ENCODE measurements at regions not wholly inside any gene's neighbourhood (a gene's known extent, or its start where the extent isn't known, plus 50 kb on each side); places are given as distances from the start of the nearest gene placed in this dataset.

DNA sequence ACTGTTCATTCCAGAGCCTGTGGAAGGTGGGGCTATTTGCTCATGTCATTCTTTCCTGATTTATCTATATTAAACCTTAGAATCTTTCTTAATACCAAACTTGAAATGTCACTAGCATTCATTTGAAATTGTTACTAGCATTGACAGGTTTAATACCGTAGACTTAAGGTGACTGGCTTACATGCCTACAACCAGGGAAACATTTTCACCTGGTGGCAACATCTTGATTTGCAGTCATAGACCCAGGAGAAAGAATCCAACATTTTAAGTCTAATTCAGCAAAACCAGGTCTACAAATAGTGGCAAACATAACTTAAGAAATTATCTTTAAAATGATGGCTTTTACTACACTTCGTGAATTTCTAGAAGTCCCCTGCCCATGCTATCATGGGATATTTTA, 353.7 kb downstream of the HTR7 start:
- DNase-seq, result no peak

DNA sequence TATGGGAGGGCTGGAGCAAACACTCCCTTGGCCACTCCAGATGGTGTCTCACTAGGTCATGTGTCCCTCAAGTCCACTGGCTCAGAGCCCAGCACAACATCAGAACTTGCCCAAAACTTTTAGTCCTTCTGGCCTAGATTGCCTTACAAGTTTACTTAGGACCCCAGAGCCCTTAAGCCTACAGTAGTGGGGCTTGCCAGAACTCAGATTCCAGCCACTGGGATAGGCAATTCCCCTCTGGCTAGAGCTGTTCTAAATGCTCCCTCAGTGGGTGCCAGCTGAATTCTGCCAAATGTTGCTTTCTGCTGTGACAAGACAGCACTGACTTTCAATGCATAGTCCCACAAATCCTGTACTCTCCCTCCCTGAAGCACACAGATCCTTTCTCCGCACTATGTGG, 331.1 kb downstream of the HTR7 start:
- no peak for DNase-seq

DNA sequence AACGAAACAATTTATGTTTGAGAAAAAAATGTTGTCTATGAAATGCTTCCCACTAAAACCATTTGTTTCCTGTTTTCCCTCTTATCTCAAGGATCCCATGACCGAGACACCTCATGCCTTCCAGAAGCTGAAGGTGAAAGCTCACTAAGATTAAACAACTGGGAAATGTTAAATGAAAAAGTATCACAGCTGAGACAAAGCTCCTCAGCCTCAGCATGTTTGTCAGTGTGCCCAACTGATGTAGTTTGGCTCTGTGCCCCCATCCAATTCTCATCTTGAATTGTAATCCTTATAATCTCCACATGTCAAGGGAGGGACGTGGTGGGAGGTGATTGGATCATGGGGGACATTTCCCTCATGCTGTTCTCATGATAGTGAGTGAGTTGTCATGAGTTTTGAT, 327.3 kb downstream of the HTR7 start:
- peak; percentile 45 for DNase-seq

DNA sequence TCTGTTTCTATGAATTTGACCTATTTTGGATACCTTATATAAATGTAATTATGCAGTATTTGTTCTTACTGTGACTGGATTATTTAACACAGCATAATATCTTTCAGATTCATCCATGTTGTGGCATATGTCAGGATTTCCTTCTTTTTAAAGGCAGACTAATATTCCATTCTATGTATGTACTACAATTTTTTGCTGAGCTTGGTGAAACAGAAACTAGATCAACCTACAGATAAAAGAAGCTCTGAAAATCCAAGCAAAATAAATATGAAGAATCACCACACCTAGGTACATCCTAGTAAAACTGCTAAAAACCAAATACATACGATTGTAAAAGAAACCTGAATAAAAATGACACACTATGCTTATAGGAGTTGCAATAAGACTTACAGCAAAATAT, 300.5 kb downstream of the HTR7 start:
- DNase-seq, result no peak

DNA sequence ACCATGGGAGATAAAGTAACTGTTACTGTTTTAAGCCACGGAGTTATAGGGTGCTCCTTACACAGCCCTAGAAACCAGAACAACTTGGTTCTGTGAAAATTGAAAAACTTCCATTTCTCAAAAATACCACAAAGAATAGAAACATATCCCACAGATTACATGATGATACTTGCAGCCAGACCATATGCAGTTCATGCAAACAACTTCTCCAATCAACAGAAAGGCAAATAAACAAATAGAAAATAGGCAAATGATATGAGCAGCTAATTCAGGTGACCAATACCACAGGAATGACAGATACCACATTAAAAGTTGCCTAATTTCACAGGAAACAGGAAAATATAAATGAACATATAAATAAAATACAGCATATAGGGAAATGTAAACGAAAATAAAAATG, 297.5 kb downstream of the HTR7 start:
- no peak for DNase-seq

DNA sequence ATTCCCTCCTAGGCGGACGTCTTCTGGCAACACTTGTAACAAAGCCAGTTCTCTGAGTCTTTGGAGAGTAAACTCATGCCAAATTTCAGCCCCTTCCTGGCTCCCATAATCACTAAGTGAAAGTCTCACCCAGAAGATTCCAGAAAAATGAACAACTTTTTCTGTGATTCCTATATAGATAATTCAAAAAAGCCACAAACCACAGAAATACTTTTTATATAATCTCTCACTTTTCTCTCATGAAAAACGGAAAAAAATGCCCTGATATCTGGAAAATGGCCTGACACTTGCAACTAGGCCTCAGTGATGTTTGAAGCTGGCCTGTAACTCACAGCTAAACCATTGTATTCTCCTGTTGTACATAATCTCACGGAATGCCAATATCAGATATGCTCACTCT, 296.2 kb downstream of the HTR7 start:
- no peak for DNase-seq

- DNase-seq, result no peak
These were observed 286.2 kb downstream of the HTR7 start for GRCh38 chr10:90571481-90572258.

DNA sequence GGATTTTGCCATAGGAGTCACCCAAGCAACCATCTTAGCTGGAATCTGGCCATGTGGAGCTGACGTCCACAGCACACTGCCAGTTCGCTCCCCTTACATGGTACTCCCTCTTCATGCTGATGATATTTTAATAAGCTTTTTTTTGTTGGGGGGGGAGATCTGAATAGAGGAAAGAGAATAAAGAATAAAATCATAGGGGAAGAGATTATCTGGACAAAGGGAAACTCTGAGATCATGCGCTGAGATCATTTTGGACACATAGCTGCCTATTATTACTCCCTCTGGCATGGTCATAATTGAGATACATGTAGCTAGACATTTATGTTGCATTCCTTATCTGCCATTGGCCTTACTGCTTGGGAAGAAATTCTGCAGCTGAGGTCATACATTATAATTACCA, 282.7 kb downstream of the HTR7 start:
- DNase-seq, result no peak

- no peak for DNase-seq
These were observed 280.3 kb downstream of the HTR7 start for GRCh38 chr10:90577569-90577968.

DNA sequence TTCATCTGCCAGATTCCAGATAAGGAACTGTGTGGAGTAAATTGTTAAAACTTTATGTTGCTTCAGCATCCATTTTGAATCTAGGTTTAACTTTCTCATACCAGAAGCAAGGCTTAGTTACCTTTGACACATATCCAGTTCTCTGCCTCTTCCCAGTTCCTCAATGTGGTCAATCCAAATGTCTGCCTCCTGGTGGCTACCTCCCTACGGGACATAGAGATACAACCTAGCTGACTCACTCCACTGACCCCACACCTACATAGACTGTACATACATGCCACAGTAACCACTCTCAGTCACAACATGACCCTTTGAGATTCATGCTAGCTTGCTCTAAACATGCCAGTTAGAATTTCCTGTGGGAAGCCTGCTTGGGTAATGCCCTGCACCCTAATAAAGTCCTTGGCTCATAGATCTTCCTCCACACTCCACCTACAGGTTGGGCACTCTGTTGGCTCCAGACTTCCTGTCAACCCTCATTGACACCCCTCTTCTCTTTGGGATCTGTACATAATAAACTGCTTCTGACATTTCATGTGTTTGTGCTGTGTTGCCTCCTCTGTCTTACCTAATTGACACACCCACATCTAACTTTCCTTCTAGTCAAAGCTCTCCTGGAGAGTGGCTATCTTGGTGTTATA, 278.1 kb downstream of the HTR7 start:
- peak; percentile 58 for DNase-seq

DNA sequence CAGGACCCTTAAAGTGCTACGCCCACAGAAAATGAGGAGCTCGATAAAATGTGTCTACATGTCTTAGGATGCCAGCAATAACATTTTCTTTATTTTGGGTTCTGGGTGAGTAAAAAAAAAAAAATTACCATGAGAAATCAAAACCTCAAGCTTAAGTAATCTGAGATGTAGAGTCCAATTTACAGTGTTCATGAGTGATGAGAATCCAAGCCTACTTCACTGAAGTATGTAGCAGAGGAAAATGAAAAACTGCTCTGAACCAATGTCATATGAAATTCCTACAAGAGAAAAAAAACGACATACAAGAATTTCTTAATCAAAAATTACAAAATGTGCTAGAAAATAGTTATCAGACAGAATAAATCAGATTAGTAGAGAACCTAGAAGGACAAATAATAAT, 274.4 kb downstream of the HTR7 start:
- DNase-seq, result no peak

DNA sequence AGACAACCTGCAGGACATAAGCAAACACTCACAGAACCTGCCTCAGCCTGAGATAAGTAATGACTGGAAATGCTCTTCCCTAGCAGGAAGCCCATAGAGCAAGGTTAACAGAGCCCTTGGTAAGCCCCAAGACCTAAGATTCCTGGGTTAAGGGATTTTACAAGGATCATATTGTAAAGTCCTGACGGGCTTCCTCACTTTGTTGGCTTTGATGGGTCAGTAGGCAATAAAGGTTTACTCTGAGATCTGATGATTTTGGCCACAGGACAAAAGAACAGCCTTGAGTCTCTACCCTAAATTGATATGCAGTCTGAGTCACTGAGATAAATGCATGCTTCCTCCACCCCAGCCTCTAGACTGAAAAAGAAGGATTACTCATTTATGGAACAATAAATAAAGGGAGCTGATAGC, 270.8 kb downstream of the HTR7 start:
- peak; percentile 85 for DNase-seq

- DNase-seq, result no peak
These were observed 270.3 kb downstream of the HTR7 start for GRCh38 chr10:90587561-90587960.

DNA sequence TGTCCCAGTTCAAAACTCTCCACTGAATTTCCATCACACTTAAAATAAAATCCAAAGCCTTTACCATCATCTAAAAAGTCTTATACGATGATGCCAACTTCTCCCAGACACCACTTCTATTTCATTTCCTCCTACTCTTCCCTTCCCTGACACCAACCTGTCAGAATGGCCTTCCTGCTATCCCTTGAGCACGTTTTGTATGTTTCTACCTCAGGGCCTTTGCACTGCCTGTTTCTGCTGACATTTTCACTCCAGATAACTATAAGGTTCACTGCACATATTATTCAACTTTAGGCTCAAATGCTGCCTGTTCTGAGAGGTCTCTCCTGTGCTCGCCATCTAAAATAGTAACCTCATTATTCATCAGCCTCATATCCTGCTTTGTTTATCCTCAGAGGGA, 269.6 kb downstream of the HTR7 start:
- no peak for DNase-seq

GRCh38 chr10:90589825-90590224, 268.0 kb downstream of the HTR7 start:
- DNase-seq, result no peak

GRCh38 chr10:90591629-90592028, 266.2 kb downstream of the HTR7 start:
- no peak for DNase-seq

DNA sequence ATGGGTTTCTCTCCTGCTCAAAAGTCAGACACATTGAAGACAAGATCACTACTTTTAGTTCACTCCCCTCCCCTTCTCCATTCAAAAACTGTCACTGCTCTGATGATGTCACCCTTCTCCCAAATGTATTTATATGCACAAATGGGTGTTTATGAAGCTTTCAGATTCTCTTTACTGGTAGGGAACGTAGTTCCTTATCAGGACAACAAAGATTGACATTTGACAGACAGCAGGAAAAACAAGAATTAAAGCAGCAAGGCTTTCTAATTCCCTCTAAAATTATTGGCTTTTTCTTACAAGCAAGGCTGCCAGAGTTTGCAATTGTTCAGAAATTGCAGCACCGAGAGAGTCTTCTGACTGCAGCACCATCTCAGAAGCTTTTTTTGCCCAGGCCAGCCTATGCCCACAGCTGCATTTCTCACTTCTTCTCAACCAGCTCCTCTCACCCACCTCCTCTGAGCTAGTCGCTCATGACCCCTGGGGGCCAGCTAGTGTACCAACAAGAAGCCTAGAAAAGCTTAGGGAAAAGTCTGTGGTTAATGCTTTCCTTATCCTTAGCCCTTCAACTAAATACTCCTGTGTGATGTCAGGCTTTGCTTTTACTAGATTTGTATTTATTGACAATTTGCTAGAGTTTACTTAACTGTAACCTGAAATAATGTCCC, 265.1 kb downstream of the HTR7 start:
- peak; percentile 66 for DNase-seq

DNA sequence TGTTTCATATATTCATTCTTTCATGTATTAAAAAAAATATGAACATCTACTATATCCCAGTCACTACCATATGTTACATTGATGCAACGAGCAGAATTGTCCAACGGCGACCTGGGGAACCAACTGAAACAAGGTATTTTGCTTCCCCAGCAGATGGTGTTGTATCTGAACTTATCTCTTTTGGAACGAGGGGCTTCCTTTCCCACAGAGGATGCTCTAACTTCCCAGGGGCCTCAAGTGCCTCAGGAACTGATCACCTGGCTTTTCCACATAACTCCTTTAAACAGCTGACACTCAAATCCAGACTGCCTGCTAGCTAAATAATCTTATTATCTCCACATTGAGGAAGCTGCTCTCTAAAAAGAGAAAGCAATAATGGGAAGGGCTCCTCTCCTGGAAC, 259.3 kb downstream of the HTR7 start:
- no peak for DNase-seq

- DNase-seq, result no peak
These were observed 254.8 kb downstream of the HTR7 start for GRCh38 chr10:90602862-90603610.

- no peak for DNase-seq
These were observed 253.2 kb downstream of the HTR7 start for GRCh38 chr10:90604636-90605035.

- no peak for DNase-seq
These were observed 252.3 kb downstream of the HTR7 start for GRCh38 chr10:90605506-90605905.

GRCh38 chr10:90612276-90612675, 245.6 kb downstream of the HTR7 start:
- no peak for DNase-seq

- DNase-seq, result no peak
These were observed 243.2 kb downstream of the HTR7 start for GRCh38 chr10:90614631-90615030.

GRCh38 chr10:90621577-90621976, 236.3 kb downstream of the HTR7 start:
- DNase-seq, result peak; percentile 11
